ENCODE measurements at regions not wholly inside any gene's neighbourhood (a gene's known extent, or its start where the extent isn't known, plus 50 kb on each side); places are given as distances from the start of the nearest gene placed in this dataset.

- Histone ChIP-seq H3K4me3 (no peak overlapping the region), H2AFZ (no peak overlapping the region), H3K79me2 (ENCODE audit: insufficient read depth) (no peaks in the 10 kb centered on the region), H3F3A (ENCODE audit: insufficient read depth) (no peaks in the 10 kb centered on the region), H3K9ac (no peak overlapping the region), H3K4me2 (ENCODE audit: unreplicated experiment) (no peak overlapping the region), H3K36me3 (ENCODE audit: low read depth) (no peaks in the 10 kb centered on the region), H3K9me2 (ENCODE audit: insufficient read depth) (no peaks in the 10 kb centered on the region), H4K20me1 (ENCODE audit: insufficient read depth) (no peaks in the 10 kb centered on the region), H3K27ac (no peak overlapping the region), H3K27me3 (replicated peaks; ENCODE audit: insufficient read depth) (no peaks in the 10 kb centered on the region), H3K4me1 (ENCODE audit: insufficient read depth) (no peaks in the 10 kb centered on the region), H3K9me3 (ENCODE audit: low read depth) (no peaks in the 10 kb centered on the region)
- TF ChIP-seq EZH2phosphoT487 (IDR thresholded peaks at IDR 0.05; ENCODE audit: insufficient read depth, low read depth) (no peak), EZH2 (IDR thresholded peaks at IDR 0.05; ENCODE audit: insufficient read depth, poor library complexity, severe bottlenecking) (no peak)
- in situ Hi-C loops (cut with MboI): no loop called here
- no peak for DNase-seq
- WGBS, 2 experiments (ENCODE audit: low coverage in 1 of 2, low lambda C conversion rate in 2 of 2, missing lambda C conversion rate in 2 of 2): 13 to 15% methylated on average over 3 of the region's 3 CpGs
Observed at GRCh38 chr10:10178476-10178875, 839.2 kb upstream of the CELF2 start.

GRCh38 chr10:10193848-10194247 is 823.8 kb upstream of the CELF2 start:
- no peaks in the 10 kb centered on the region for H3F3A ChIP-seq (ENCODE audit: insufficient read depth)
- 83 to 86% methylated on average over 4 of the region's 4 CpGs for WGBS, 2 experiments (ENCODE audit: low coverage in 1 of 2, low lambda C conversion rate in 2 of 2, missing lambda C conversion rate in 2 of 2)

GRCh38 chr10:10196701-10197100 is 821.0 kb upstream of the CELF2 start:
- 68 to 72% methylated on average over 5 of the region's 5 CpGs for WGBS, 2 experiments (ENCODE audit: low coverage in 1 of 2, low lambda C conversion rate in 2 of 2, missing lambda C conversion rate in 2 of 2)

More at GRCh38 chr10:10193848-10194247, 823.8 kb upstream of the CELF2 start:
- Histone ChIP-seq H3K4me1 (ENCODE audit: insufficient read depth) (no peaks in the 10 kb centered on the region), H3K27me3 (replicated peaks; ENCODE audit: insufficient read depth) (no peaks in the 10 kb centered on the region), H3K36me3 (ENCODE audit: low read depth) (no peaks in the 10 kb centered on the region), H3K79me2 (ENCODE audit: insufficient read depth) (no peaks in the 10 kb centered on the region), H3K9me2 (ENCODE audit: insufficient read depth) (no peaks in the 10 kb centered on the region), H4K20me1 (ENCODE audit: insufficient read depth) (no peaks in the 10 kb centered on the region), H2AFZ (no peak overlapping the region), H3K27ac (no peak overlapping the region), H3K9ac (no peak overlapping the region), H3K9me3 (ENCODE audit: low read depth) (no peaks in the 10 kb centered on the region), H3K4me3 (no peak overlapping the region), H3K4me2 (ENCODE audit: unreplicated experiment) (no peak overlapping the region)
- DNase-seq: no peak
- TF ChIP-seq EZH2 (IDR thresholded peaks at IDR 0.05; ENCODE audit: insufficient read depth, poor library complexity, severe bottlenecking): no peak
- no peak for TF ChIP-seq EZH2phosphoT487 (IDR thresholded peaks at IDR 0.05; ENCODE audit: insufficient read depth, low read depth)
- in situ Hi-C loops (cut with MboI): no loop called here

GRCh38 chr10:10197423-10197822 is 820.2 kb upstream of the CELF2 start:
- Histone ChIP-seq H3K79me2 (ENCODE audit: insufficient read depth) (no peaks in the 10 kb centered on the region), H3K9ac (no peak overlapping the region), H3K27me3 (replicated peaks; ENCODE audit: insufficient read depth) (no peaks in the 10 kb centered on the region), H4K20me1 (ENCODE audit: insufficient read depth) (no peaks in the 10 kb centered on the region), H3K27ac (no peak overlapping the region), H3K4me2 (ENCODE audit: unreplicated experiment) (no peak overlapping the region), H2AFZ (no peak overlapping the region), H3K9me3 (ENCODE audit: low read depth) (no peaks in the 10 kb centered on the region), H3K9me2 (ENCODE audit: insufficient read depth) (no peaks in the 10 kb centered on the region), H3K4me1 (ENCODE audit: insufficient read depth) (no peaks in the 10 kb centered on the region), H3F3A (ENCODE audit: insufficient read depth) (no peaks in the 10 kb centered on the region), H3K4me3 (no peak overlapping the region), H3K36me3 (ENCODE audit: low read depth) (no peaks in the 10 kb centered on the region)
- no peak for DNase-seq
- in situ Hi-C loops (cut with MboI): no loop called here
- no peak for TF ChIP-seq EZH2 (IDR thresholded peaks at IDR 0.05; ENCODE audit: insufficient read depth, poor library complexity, severe bottlenecking)
- no peak for TF ChIP-seq EZH2phosphoT487 (IDR thresholded peaks at IDR 0.05; ENCODE audit: insufficient read depth, low read depth)
- WGBS, 2 experiments (ENCODE audit: low coverage in 1 of 2, low lambda C conversion rate in 2 of 2, missing lambda C conversion rate in 2 of 2): 72 to 77% methylated on average over 4 of the region's 4 CpGs

More at GRCh38 chr10:10196701-10197100, 821.0 kb upstream of the CELF2 start:
- no peak for TF ChIP-seq EZH2phosphoT487 (IDR thresholded peaks at IDR 0.05; ENCODE audit: insufficient read depth, low read depth)
- TF ChIP-seq EZH2 (IDR thresholded peaks at IDR 0.05; ENCODE audit: insufficient read depth, poor library complexity, severe bottlenecking): no peak
- Histone ChIP-seq H3K27me3 (replicated peaks; ENCODE audit: insufficient read depth) (no peaks in the 10 kb centered on the region), H3K4me2 (ENCODE audit: unreplicated experiment) (no peak overlapping the region), H3K27ac (no peak overlapping the region), H4K20me1 (ENCODE audit: insufficient read depth) (no peaks in the 10 kb centered on the region), H3F3A (ENCODE audit: insufficient read depth) (no peaks in the 10 kb centered on the region), H3K36me3 (ENCODE audit: low read depth) (no peaks in the 10 kb centered on the region), H3K9me2 (ENCODE audit: insufficient read depth) (no peaks in the 10 kb centered on the region), H3K9me3 (ENCODE audit: low read depth) (no peaks in the 10 kb centered on the region), H3K79me2 (ENCODE audit: insufficient read depth) (no peaks in the 10 kb centered on the region), H3K4me3 (no peak overlapping the region), H3K9ac (no peak overlapping the region), H3K4me1 (ENCODE audit: insufficient read depth) (no peaks in the 10 kb centered on the region), H2AFZ (no peak overlapping the region)
- in situ Hi-C loops (cut with MboI): no loop called here
- DNase-seq: no peak

GRCh38 chr10:10198363-10198762 is 819.3 kb upstream of the CELF2 start:
- DNase-seq: no peak
- in situ Hi-C loops (cut with MboI): no loop called here
- Histone ChIP-seq H3K9me3 (ENCODE audit: low read depth) (no peaks in the 10 kb centered on the region), H3K4me3 (no peak overlapping the region), H3K36me3 (ENCODE audit: low read depth) (no peaks in the 10 kb centered on the region), H3K4me1 (ENCODE audit: insufficient read depth) (no peaks in the 10 kb centered on the region), H4K20me1 (ENCODE audit: insufficient read depth) (no peaks in the 10 kb centered on the region), H3K9ac (no peak overlapping the region), H2AFZ (no peak overlapping the region), H3K27me3 (replicated peaks; ENCODE audit: insufficient read depth) (no peaks in the 10 kb centered on the region), H3K4me2 (ENCODE audit: unreplicated experiment) (no peak overlapping the region), H3K79me2 (ENCODE audit: insufficient read depth) (no peaks in the 10 kb centered on the region), H3F3A (ENCODE audit: insufficient read depth) (no peaks in the 10 kb centered on the region), H3K27ac (no peak overlapping the region), H3K9me2 (ENCODE audit: insufficient read depth) (no peaks in the 10 kb centered on the region)
- TF ChIP-seq EZH2 (IDR thresholded peaks at IDR 0.05; ENCODE audit: insufficient read depth, poor library complexity, severe bottlenecking) (no peak), EZH2phosphoT487 (IDR thresholded peaks at IDR 0.05; ENCODE audit: insufficient read depth, low read depth) (no peak)
- 39 to 40% methylated on average over 6 of the region's 6 CpGs for WGBS, 2 experiments (ENCODE audit: low coverage in 1 of 2, low lambda C conversion rate in 2 of 2, missing lambda C conversion rate in 2 of 2)
